Liver (tissue), 3 donors: ENCODE measurements at regions not wholly inside any gene's neighbourhood (a gene's known extent, or its start where the extent isn't known, plus 50 kb on each side); places are given as distances from the start of the nearest gene placed in this dataset.

Experiments
- ATF3 ChIP-seq: IDR thresholded peaks from 2 replicates; pipeline ENCODE4 v1.6.1; 2016; ENCODE audit warnings: antibody characterized with exemption
- CTCF ChIP-seq: fragments of 150-350 bp; IDR thresholded peaks from 2 replicates; pipeline ENCODE4 v1.5.1; 2017; ENCODE audit warnings: improper control_type of control experiment, low read depth, low read length; ENCODE audit not compliant: missing input control
- RAD21 ChIP-seq, 2 donors: IDR thresholded peaks; 2 replicates each; pipeline ENCODE4 v1.6.1; 2016; ENCODE audit warnings: antibody characterized with exemption in 2 of 2, mild to moderate bottlenecking in 2 of 2
- SP1 ChIP-seq: IDR thresholded peaks from 2 replicates; pipeline ENCODE4 v1.6.1; 2018; ENCODE audit warnings: antibody characterized with exemption, mild to moderate bottlenecking
- TAF1 ChIP-seq: conservative IDR thresholded peaks from 2 replicates; pipeline ENCODE4 v1.6.1; 2016; ENCODE audit warnings: antibody characterized with exemption, mild to moderate bottlenecking
- YY1 ChIP-seq: IDR thresholded peaks from 2 replicates; pipeline ENCODE4 v1.6.1; 2016; ENCODE audit warnings: antibody characterized with exemption, mild to moderate bottlenecking
- TF ChIP-seq, protein P1 (sequence below): IDR thresholded peaks from 2 replicates; pipeline ENCODE4 v1.6.1; 2016; ENCODE audit warnings: antibody characterized with exemption
- donor health status: healthy.
- donor health status: healthy.

DNA sequence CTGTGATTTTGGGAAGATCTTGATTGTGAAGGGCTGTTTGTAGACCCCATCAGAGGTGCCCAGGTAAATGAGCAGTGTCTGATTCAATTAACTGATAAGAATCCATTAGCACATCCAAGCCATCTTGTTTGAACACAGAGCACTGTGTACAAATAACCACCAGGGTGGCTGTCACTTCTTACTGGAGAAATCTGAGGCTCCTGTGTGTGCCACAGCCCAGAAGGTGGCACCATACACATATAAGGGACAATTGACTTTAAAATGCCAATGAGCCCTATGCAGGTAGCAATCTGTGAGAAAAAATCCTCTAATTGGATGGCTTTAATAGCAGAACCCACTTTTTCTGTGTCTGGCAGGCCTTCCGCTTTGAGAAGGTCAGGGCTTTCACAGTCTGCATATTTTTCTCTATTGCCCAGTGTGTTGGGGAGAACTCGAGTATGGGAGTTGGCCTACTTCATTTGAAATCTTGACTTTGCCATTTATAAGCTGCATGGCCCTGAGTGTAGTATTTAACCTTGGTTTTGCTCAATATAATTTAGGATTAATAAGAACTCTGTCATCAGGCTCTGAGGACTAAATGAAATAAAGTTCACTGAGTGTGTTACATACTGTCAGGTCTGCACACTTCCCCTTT, 517.4 kb downstream of the CCSER2 start:
- TF ChIP-seq CTCF (peak; percentile 52), TAF1 (no peak), SP1 (no peak), RAD21 (IDR thresholded peaks at IDR 0.05) (peak; percentile 82 to 84), ATF3 (no peak), YY1 (no peak)
- TF ChIP-seq, protein P1, sequence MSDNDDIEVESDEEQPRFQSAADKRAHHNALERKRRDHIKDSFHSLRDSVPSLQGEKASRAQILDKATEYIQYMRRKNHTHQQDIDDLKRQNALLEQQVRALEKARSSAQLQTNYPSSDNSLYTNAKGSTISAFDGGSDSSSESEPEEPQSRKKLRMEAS = no peak
